ENCODE measurements at regions not wholly inside any gene's neighbourhood (a gene's known extent, or its start where the extent isn't known, plus 50 kb on each side); places are given as distances from the start of the nearest gene placed in this dataset.

- H3K27ac ChIP-seq: no peak overlapping the region
- no peak for TF ChIP-seq ZFX (IDR thresholded peaks at IDR 0.05)
- no peak for TF ChIP-seq CTCF (conservative IDR thresholded peaks at IDR 0.05)
These were observed 51.9 kb upstream of the TBX3 start for GRCh38 chr12:114735680-114736374.

GRCh38 chr12:114735011-114735410 lies 51.0 kb upstream of the TBX3 start:
- TF ChIP-seq ZFX (IDR thresholded peaks at IDR 0.05) (no peak), CTCF (conservative IDR thresholded peaks at IDR 0.05) (no peak)
- no peak overlapping the region for H3K27ac ChIP-seq

- TF ChIP-seq CTCF (conservative IDR thresholded peaks at IDR 0.05): no peak
- no peak for TF ChIP-seq ZFX (IDR thresholded peaks at IDR 0.05)
- no peak overlapping the region; the same call in 1 of the 2 replicates for H3K27ac ChIP-seq
These were observed 49.9 kb upstream of the TBX3 start for GRCh38 chr12:114733919-114734318.

Data from C4-2B (cell line).